ES-I3 (cell line): ENCODE measurements at regions not wholly inside any gene's neighbourhood (a gene's known extent, or its start where the extent isn't known, plus 50 kb on each side); places are given as distances from the start of the nearest gene placed in this dataset.

ENCODE experiments used
- H3K36me3 ChIP-seq: 2 replicates; pipeline ENCODE4 v1.6.1; 2013; ENCODE audit warnings: mild to moderate bottlenecking, low read length, control low read depth, moderate library complexity; ENCODE audit not compliant: insufficient read depth
- H3K4me1 ChIP-seq: 2 replicates; pipeline ENCODE4 v1.6.1; 2013; ENCODE audit warnings: mild to moderate bottlenecking, control low read depth, low read length; ENCODE audit not compliant: insufficient read depth
- H3K9ac ChIP-seq: 2 replicates; pipeline ENCODE4 v1.6.1; 2013; ENCODE audit warnings: low read depth, mild to moderate bottlenecking, low read length, moderate library complexity
- H3K9me3 ChIP-seq: 2 replicates; pipeline ENCODE4 v1.6.1; 2013; ENCODE audit warnings: mild to moderate bottlenecking, low read length, moderate library complexity; ENCODE audit not compliant: control insufficient read depth, insufficient read depth

DNA sequence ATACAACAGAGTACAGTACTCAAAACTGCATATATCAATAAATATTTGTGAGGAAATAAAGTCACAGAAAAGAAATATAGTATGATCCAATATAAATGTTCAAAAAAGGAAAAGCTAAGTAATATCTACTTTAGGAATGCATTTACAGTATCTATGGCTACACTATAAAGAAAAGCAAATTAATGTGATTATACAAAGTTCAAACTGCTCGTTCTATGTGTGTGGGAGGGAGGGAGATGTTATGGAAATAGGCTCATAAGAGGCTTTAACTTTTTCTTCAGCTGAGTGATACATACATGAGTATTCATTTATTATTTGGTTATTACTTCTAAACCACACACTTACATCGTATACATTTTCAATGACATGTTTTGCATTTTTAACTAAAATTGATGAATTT lies 377.7 kb upstream of the AGTR1 start:
- no peaks in the 10 kb centered on the region for H3K4me1 ChIP-seq
- no peaks in the 10 kb centered on the region for H3K36me3 ChIP-seq
- no peak overlapping the region for H3K9ac ChIP-seq
- H3K9me3 ChIP-seq = no peaks in the 10 kb centered on the region

DNA sequence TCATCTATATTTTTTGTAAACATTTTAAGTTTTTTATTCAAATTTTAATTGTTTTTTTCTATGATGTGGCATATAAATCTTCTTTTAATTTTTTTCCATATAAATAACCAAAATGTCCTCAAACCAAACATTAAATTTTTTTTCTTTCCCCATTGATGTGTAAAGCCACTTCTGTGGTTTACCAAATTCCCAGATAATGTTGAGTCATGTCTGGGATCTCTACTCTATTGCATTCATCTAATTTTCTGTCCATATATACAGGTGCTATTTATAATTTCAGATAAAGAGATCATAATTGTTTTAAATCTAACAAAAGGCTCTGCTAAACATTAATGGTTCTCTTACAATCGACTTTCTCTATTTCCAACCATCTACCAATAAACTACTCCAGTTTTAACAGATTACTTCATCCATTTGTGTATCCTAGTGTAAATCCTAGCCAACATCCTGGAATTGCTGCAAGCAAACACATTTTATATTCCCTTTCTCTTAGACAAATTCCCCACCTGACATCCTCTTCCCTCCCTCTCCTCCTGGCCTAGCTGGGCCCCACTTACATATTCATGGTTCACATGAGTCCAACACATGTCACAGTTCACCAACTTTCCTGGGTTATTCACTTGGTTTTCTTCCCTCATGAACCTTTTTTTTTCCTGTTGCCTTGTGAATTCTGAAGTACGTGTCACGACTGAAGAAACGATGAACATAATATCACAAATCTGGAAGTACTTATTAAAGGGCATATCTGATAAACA lies 368.0 kb upstream of the AGTR1 start:
- H3K9me3 ChIP-seq = no peaks in the 10 kb centered on the region
- H3K36me3 ChIP-seq = no peaks in the 10 kb centered on the region
- H3K9ac ChIP-seq = no peak overlapping the region
- H3K4me1 ChIP-seq = peaks cover 14% of the 10 kb centered on the region

DNA sequence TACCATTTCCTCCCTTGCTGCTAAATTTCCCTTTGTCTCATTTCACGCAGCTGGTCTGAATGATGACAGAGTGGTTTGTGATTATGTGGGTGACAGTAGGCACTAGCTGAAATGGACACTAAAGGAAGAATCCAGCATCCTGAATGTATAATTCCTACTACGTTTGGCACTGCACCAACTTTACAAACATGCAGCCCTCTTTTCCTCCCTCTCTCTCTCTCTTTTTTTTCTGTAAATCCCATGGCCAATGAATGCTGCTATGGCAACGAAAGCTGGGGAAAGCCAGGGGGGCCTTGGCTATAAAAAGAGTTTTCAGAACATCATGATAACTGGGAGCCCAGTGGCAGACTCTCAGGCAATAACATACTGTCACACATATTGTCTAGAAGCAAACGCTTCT lies 367.2 kb upstream of the AGTR1 start:
- H3K9me3 ChIP-seq = no peaks in the 10 kb centered on the region
- H3K36me3 ChIP-seq = no peaks in the 10 kb centered on the region
- H3K9ac ChIP-seq = no peak overlapping the region
- peaks cover 14% of the 10 kb centered on the region for H3K4me1 ChIP-seq

DNA sequence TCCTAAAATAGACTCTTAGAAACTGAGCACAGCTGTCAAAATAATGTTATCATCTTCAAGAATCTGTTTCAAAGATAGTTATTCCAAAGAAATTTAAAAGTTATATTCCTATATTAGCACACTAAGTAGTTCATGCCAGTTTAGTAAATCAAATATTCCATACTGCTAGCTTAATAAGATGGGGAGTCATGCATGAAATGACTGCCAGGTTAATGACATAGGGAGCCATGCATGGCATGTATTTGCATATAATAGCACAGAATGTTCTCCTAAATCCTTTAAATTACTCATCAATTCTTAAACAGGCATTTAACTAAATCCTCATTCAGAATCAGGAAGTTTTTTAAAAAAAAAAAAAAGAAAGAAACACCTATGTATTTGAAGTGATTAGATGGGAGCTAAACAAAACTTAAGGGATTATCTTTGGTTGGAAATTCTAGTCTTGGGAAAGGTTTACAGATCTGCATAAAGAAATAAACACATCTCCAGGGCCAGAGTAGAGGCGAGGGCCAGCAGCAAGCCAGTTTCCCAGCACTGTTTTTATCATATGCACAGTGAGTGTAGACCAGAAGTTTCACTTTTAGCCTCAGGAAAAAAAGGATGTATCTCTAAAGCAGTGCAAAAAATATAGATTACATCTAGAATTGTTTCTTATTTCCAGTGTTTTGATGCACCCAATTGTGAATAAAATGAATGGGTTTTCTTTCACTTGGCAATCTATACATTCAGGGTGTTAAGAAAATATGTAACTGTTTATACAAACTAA lies 366.4 kb upstream of the AGTR1 start:
- no peak overlapping the region for H3K9ac ChIP-seq
- H3K36me3 ChIP-seq = no peaks in the 10 kb centered on the region
- no peaks in the 10 kb centered on the region for H3K9me3 ChIP-seq
- H3K4me1 ChIP-seq = peaks cover 14% of the 10 kb centered on the region

DNA sequence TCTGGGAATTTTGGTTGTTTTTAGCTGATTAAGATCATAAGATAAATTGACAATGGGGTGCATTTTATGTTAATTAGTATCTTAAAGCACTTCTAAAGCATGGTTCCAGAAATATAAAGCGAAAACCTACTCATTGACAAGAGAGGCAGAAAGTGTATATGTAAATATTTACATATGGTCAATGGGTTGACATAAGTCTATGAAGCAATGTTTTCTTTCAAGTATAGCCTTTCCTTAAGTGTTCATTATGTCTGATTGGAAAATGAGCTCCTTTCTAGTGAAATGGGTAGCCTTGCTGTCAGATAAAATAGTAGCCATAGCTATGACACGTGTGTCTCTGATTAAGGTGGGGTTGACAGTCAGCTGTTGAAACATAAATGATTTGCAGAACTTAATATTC lies 365.2 kb upstream of the AGTR1 start:
- Histone ChIP-seq H3K9me3 (no peaks in the 10 kb centered on the region), H3K36me3 (no peaks in the 10 kb centered on the region), H3K9ac (no peak overlapping the region), H3K4me1 (peaks cover 14% of the 10 kb centered on the region)

DNA sequence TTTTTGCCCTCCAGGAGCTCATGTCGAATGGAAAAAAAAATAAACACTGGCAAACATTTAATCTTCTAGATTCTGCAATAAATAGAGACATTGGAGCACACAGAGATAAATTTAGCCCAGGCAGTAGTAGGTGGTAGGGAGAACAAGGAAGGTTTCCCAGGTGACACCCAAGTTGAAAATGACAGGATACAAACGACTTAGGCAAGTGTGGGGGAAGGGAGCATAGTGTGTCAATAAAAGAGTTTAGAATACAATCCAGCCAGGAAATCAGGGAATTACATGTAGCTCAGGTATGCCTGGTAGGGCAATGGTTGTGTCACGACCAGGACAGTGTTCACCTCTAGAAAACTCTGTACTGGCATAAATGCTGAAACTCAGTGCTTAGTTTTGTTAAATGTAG lies 364.6 kb upstream of the AGTR1 start:
- no peak overlapping the region for H3K9ac ChIP-seq
- H3K9me3 ChIP-seq = no peaks in the 10 kb centered on the region
- peaks cover 14% of the 10 kb centered on the region for H3K4me1 ChIP-seq
- no peaks in the 10 kb centered on the region for H3K36me3 ChIP-seq

DNA sequence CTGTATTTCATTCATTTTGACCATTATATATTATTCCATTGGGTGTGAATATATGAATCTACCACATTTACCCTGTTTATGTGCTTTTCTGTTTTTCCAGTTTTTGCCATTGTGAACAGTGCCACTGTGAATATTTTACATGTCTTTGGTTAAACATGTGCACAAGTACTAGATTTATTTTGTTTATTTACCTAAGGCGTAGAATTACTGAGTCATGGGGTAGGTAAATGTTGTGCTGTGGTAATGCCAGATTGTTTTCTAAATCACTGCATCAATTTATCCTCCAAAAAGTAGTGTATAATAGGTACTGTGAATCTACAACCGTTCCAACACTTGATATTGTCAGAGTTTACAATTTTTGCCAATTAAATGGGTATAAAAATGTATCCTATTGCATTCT lies 362.1 kb upstream of the AGTR1 start:
- no peak overlapping the region for H3K9ac ChIP-seq
- H3K36me3 ChIP-seq = no peaks in the 10 kb centered on the region
- H3K9me3 ChIP-seq = no peaks in the 10 kb centered on the region
- H3K4me1 ChIP-seq = 0 out of 2 replicates have a peak, but pooled peaks cover 2% of the 10 kb centered on the region

DNA sequence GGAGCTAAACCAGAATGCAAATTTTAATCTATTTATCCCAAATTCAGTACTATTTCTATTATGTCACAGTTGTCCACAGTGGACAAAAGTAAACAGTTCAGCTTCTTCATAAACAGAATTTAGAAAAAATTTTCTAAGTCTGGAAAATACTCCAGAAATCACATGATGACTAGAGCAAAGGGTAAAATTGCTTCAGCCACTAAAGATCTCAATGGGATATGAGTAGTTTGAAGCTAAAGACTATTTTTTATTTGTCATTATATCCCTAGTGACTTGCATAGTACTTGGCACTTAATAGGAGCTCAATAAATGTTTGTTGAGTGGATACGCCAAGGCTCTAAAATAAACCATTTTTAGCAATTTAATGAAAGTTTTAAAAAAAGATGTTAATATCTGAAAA lies 354.3 kb upstream of the AGTR1 start:
- Histone ChIP-seq H3K4me1 (no peaks in the 10 kb centered on the region), H3K9me3 (no peaks in the 10 kb centered on the region), H3K36me3 (no peaks in the 10 kb centered on the region), H3K9ac (no peak overlapping the region)

DNA sequence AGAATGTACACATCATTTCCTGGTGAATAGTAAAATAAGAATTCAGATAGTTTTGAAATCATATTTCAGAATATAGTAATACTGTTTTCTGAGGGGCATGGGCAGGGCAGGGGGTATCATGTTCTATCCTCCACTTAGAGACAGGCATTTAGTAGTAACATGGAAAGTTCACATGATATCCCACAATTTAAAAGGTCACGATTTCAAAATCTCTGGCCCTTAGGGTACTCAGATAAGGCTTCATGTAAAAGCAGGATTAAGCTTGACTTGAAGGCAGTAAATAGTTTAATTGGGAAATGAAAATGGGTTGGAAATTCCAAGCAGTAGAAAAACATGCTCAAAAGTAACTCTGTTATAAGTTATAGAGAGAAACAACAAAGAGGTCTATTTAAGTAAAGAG lies 353.2 kb upstream of the AGTR1 start:
- Histone ChIP-seq H3K4me1 (no peaks in the 10 kb centered on the region), H3K9me3 (no peaks in the 10 kb centered on the region), H3K9ac (no peak overlapping the region), H3K36me3 (no peaks in the 10 kb centered on the region)

DNA sequence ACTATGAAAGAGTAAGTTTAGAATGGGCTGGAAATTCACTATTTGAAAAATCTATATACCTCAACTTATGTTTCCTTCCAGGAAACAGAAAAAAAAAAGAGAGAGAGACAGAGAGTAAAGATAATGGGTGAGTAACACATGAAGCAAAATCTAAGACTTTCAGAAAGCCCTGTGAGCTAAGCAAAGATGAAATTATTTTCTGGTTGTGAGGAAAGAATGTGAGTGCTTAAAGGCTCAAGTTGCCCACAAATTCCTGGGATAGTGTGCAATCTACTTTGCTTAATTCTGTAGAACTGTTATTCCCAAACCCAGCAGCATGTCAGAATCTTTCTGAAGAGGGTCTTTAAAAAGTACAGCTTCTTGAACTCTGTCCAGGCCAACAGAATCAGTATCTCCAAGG lies 337.7 kb upstream of the AGTR1 start:
- H3K4me1 ChIP-seq = no peaks in the 10 kb centered on the region
- H3K36me3 ChIP-seq = no peaks in the 10 kb centered on the region
- H3K9ac ChIP-seq = no peak overlapping the region
- no peaks in the 10 kb centered on the region for H3K9me3 ChIP-seq

DNA sequence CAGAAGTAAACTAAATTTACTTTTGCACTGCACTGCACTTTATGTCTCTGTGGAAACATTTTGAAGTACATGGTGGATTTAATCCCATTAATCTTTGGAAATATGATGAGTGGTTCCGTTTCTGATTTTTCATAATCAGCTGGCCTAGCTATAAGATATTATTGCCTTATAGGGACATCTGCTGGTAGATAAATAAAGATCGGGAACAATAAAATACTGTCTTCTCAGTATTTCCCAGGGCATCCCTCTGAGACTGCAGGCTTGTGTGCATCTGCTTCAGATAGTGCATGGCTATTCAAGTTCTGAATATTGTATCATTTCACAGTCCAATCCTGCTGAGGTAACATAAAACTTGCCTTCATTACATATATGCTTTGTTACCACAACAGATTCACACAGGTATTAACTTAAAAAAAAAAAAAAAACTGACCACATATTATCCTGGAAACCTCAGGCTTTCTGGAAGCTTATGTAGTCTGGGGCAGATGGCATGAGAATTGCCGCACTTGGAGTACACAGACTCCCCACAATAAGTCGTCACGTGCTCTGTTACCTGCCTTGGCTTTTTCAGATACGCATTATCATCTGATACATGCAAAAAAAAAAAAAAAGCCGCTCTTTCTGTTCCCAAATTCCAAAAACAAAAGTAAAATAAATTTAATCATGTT lies 330.8 kb upstream of the AGTR1 start:
- Histone ChIP-seq H3K36me3 (no peaks in the 10 kb centered on the region), H3K9me3 (no peaks in the 10 kb centered on the region), H3K4me1 (no peaks in the 10 kb centered on the region; the same call in 1 of the 2 replicates), H3K9ac (no peak overlapping the region)

DNA sequence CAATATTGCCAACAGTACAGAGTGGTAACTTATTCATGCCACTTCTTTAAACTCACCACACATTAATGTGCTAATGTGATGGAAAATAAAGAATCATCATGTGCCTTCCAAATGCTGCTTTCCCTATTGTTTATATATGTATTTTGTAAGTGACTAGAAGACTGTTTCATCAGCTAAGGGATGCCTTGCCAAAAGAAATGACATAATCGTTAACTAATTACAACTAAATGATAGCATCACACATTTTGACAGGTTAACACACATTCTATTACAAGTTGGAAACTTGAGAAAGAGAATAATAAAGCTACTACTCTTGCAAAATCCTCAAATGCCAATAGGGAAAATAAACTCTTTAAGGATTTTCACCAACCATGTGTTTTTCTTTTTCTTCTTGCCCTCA lies 329.9 kb upstream of the AGTR1 start:
- H3K9me3 ChIP-seq = no peaks in the 10 kb centered on the region
- no peaks in the 10 kb centered on the region; the same call in 1 of the 2 replicates for H3K4me1 ChIP-seq
- no peak overlapping the region for H3K9ac ChIP-seq
- H3K36me3 ChIP-seq = no peaks in the 10 kb centered on the region

DNA sequence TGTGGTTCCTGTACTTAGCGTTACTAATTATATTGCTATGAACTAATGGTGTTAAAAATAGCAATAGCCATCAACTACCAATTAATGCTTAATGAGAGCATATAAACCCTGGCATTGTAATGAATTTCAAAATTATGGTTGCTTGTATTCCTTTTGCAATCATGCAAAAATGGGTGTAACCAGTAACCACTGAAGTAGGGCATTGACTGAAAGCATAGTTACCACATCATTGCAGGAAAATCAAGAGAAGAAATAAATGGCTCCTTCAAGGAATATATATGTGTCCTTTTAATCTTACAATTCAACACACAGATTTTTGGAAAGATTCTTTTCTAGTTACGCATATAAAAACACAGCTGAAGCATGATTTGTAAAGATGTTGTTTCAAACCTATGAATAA lies 328.3 kb upstream of the AGTR1 start:
- Histone ChIP-seq H3K9me3 (no peaks in the 10 kb centered on the region), H3K36me3 (no peaks in the 10 kb centered on the region), H3K4me1 (no peaks in the 10 kb centered on the region; the same call in 1 of the 2 replicates), H3K9ac (no peak overlapping the region)

DNA sequence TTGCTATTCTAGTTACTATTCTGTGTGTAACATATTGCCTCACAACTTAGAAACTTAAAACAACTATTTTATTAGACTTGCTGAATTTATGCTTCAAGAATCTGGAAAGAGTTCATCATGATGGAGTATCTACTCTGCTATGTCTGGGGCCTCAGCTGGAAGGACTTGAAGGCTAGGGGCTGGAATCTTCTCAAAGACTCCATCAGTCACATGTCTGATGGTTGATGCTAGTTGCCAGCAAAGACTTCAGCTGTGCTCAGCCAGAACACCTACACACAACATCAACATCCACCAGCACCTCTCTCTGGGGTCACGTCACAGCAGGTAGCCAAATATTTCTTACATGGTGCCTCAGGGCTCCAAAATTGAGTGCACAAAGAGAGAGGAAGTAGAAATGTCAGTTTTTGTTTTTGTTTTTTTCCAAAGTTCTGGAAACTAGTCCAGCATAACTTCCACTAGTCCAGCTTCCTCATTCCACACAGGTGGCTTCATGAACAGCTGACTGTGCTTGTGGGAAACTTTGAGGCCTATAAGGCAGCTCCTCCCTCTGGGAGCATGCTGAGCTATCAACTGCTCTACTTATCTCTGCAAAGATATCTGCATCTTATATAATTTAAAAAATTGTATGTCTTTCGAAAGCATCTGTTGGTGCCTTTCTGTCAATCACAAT lies 325.4 kb upstream of the AGTR1 start:
- Histone ChIP-seq H3K9ac (no peak overlapping the region), H3K4me1 (no peaks in the 10 kb centered on the region; the same call in 1 of the 2 replicates), H3K9me3 (no peaks in the 10 kb centered on the region), H3K36me3 (no peaks in the 10 kb centered on the region)
